HG03460 (cell line): ENCODE measurements at regions not wholly inside any gene's neighbourhood (a gene's known extent, or its start where the extent isn't known, plus 50 kb on each side); places are given as distances from the start of the nearest gene placed in this dataset.
"Not testable (repeated sequence)": the region's sequence is repeated elsewhere in the genome, so short reads cannot be mapped to it uniquely, and the experiment has no call there.

Experiments
- ATAC-seq: cut with Tn5 transposase; IDR thresholded peaks from one replicate; pipeline ENCODE4 v1.9.1; 2021; ENCODE audit not compliant: unreplicated experiment

- no peak for ATAC-seq
Measured at GRCh38 chr10:22825841-22826240, 102.0 kb upstream of the ARMC3 start.

- no peak for ATAC-seq
Measured at GRCh38 chr10:22824984-22825383, 102.9 kb upstream of the ARMC3 start.

GRCh38 chr10:22824520-22824919, 103.3 kb upstream of the ARMC3 start:
- ATAC-seq: no peak

- ATAC-seq: no peak
Measured at GRCh38 chr10:22823109-22823508, 104.7 kb upstream of the ARMC3 start.

GRCh38 chr10:22821921-22822320, 105.9 kb upstream of the ARMC3 start:
- not testable (repeated sequence) for ATAC-seq

- no peak for ATAC-seq
Measured at GRCh38 chr10:22821501-22821900, 106.4 kb upstream of the ARMC3 start.

GRCh38 chr10:22816298-22816653, 101.9 kb upstream of the PIP4K2A start:
- no peak for ATAC-seq

GRCh38 chr10:22810643-22811465, 96.5 kb upstream of the PIP4K2A start:
- ATAC-seq: no peak

- ATAC-seq: no peak
Measured at GRCh38 chr10:22807238-22807637, 92.9 kb upstream of the PIP4K2A start.

GRCh38 chr10:22805304-22805703, 90.9 kb upstream of the PIP4K2A start:
- ATAC-seq: no peak

- no peak for ATAC-seq
Measured at GRCh38 chr10:22803261-22803885, 89.0 kb upstream of the PIP4K2A start.

GRCh38 chr10:22801785-22802184, 87.4 kb upstream of the PIP4K2A start:
- no peak for ATAC-seq

GRCh38 chr10:22797796-22798195, 83.4 kb upstream of the PIP4K2A start:
- not testable (repeated sequence) for ATAC-seq

- ATAC-seq: no peak
Measured at GRCh38 chr10:22795546-22795945, 81.2 kb upstream of the PIP4K2A start.

GRCh38 chr10:22792161-22792560, 77.8 kb upstream of the PIP4K2A start:
- no peak for ATAC-seq

GRCh38 chr10:22791665-22792064, 77.3 kb upstream of the PIP4K2A start:
- ATAC-seq: no peak

- no peak for ATAC-seq
Measured at GRCh38 chr10:22784668-22785067, 70.3 kb upstream of the PIP4K2A start.

GRCh38 chr10:22783807-22784206, 69.4 kb upstream of the PIP4K2A start:
- no peak for ATAC-seq

- no peak for ATAC-seq
Measured at GRCh38 chr10:22780474-22780885, 66.1 kb upstream of the PIP4K2A start.

- ATAC-seq: no peak
Measured at GRCh38 chr10:22779331-22780019, 65.1 kb upstream of the PIP4K2A start.

GRCh38 chr10:22774102-22774501, 59.7 kb upstream of the PIP4K2A start:
- no peak for ATAC-seq

GRCh38 chr10:22771631-22772030, 57.3 kb upstream of the PIP4K2A start:
- not testable (repeated sequence) for ATAC-seq
